Astrocyte (in vitro differentiated cells and primary cell): ENCODE measurements at regions not wholly inside any gene's neighbourhood (a gene's known extent, or its start where the extent isn't known, plus 50 kb on each side); places are given as distances from the start of the nearest gene placed in this dataset.

Experiments used
- DNase-seq: peaks from one replicate; pipeline ENCODE4 v3.0.0-alpha.2; 2010; ENCODE audit warnings: low read depth
- FAIRE-seq: peaks from 2 replicates; lab custom pipeline; 2011; peaks lifted over from hg19 to GRCh38; lab: Jason Lieb, UNC
- H2AFZ ChIP-seq: 2 replicates; pipeline ENCODE4 v1.6.0; 2012; ENCODE audit warnings: low read depth, low read length, inconsistent platforms
- H3K27ac ChIP-seq: 2 replicates; pipeline ENCODE4 v1.5.1; 2011; ENCODE audit warnings: low read depth, low read length, inconsistent platforms
- H3K27me3 ChIP-seq: 2 replicates; pipeline ENCODE4 v1.6.0; 2011; ENCODE audit warnings: low read length, inconsistent platforms; ENCODE audit not compliant: insufficient read depth
- H3K36me3 ChIP-seq: 2 replicates; pipeline ENCODE4 v1.5.1; 2011; ENCODE audit warnings: low read length, inconsistent platforms; ENCODE audit not compliant: insufficient read depth
- H3K4me1 ChIP-seq: 2 replicates; pipeline ENCODE4 v1.5.1; 2011; ENCODE audit warnings: low read length, inconsistent platforms; ENCODE audit not compliant: insufficient read depth
- H3K4me2 ChIP-seq: 2 replicates; pipeline ENCODE4 v1.6.0; 2012; ENCODE audit warnings: low read length, inconsistent platforms
- H3K4me3 ChIP-seq: 2 replicates; pipeline ENCODE4 v1.5.1; 2011; ENCODE audit warnings: low read depth, mild to moderate bottlenecking, low read length, inconsistent platforms; ENCODE audit not compliant: insufficient read depth
- H3K79me2 ChIP-seq: 2 replicates; pipeline ENCODE4 v1.6.0; 2012; ENCODE audit warnings: mild to moderate bottlenecking, low read length, inconsistent platforms; ENCODE audit not compliant: insufficient read depth
- H3K9ac ChIP-seq: 2 replicates; pipeline ENCODE4 v1.6.0; 2012; ENCODE audit warnings: mild to moderate bottlenecking, low read length, inconsistent platforms
- H3K9me3 ChIP-seq: 2 replicates; pipeline ENCODE4 v1.5.1; 2012; ENCODE audit warnings: low read depth, mild to moderate bottlenecking, low read length, inconsistent platforms; ENCODE audit not compliant: insufficient read depth
- H4K20me1 ChIP-seq: 2 replicates; pipeline ENCODE4 v1.6.0; 2012; ENCODE audit warnings: low read length, inconsistent platforms; ENCODE audit not compliant: insufficient read depth
- H3K27ac Mint-ChIP-seq: one replicate; pipeline ENCODE4 v1.8.0; 2021; ENCODE audit warnings: mild to moderate bottlenecking, mixed read lengths; ENCODE audit not compliant: unreplicated experiment
- H3K27me3 Mint-ChIP-seq: one replicate; pipeline ENCODE4 v1.8.0; 2021; ENCODE audit warnings: low read depth, mixed read lengths; ENCODE audit not compliant: unreplicated experiment
- H3K36me3 Mint-ChIP-seq: one replicate; pipeline ENCODE4 v1.8.0; 2021; ENCODE audit warnings: low read depth, mixed read lengths; ENCODE audit not compliant: unreplicated experiment
- H3K4me1 Mint-ChIP-seq: one replicate; pipeline ENCODE4 v1.8.0; 2021; ENCODE audit warnings: low read depth, mixed read lengths; ENCODE audit not compliant: unreplicated experiment
- H3K4me3 Mint-ChIP-seq: one replicate; pipeline ENCODE4 v1.8.0; 2021; ENCODE audit warnings: mild to moderate bottlenecking, moderate library complexity, mixed read lengths; ENCODE audit not compliant: unreplicated experiment
- H3K9me3 Mint-ChIP-seq: one replicate; pipeline ENCODE4 v1.8.0; 2021; ENCODE audit warnings: mild to moderate bottlenecking, mixed read lengths; ENCODE audit not compliant: unreplicated experiment
- CTCF ChIP-seq: IDR thresholded peaks from 2 replicates; pipeline ENCODE4 v1.5.1; 2011; ENCODE audit warnings: low read depth, mild to moderate bottlenecking, inconsistent platforms, low read length, moderate library complexity; ENCODE audit not compliant: insufficient read depth
- EZH2 ChIP-seq: IDR thresholded peaks from 2 replicates; pipeline ENCODE4 v1.6.1; 2012; ENCODE audit warnings: mild to moderate bottlenecking, low read length, inconsistent platforms; ENCODE audit not compliant: insufficient read depth

- H3K9me3 Mint-ChIP-seq, result no peaks in the 10 kb centered on the region
- Histone ChIP-seq H3K4me3 (no peak overlapping the region), H2AFZ (no peak overlapping the region), H3K4me2 (no peak overlapping the region), H3K9me3 (no peaks in the 10 kb centered on the region), H3K4me1 (no peaks in the 10 kb centered on the region), H3K79me2 (no peaks in the 10 kb centered on the region), H3K27me3 (no peaks in the 10 kb centered on the region), H3K36me3 (no peaks in the 10 kb centered on the region), H3K27ac (no peak overlapping the region), H4K20me1 (no peaks in the 10 kb centered on the region), H3K9ac (no peak overlapping the region)
- no peak for TF ChIP-seq EZH2
- no peak for TF ChIP-seq CTCF
- no peaks in the 10 kb centered on the region for H3K4me1 Mint-ChIP-seq
- H3K36me3 Mint-ChIP-seq, result no peaks in the 10 kb centered on the region
- H3K27me3 Mint-ChIP-seq, result no peaks in the 10 kb centered on the region
- no peak for DNase-seq
- H3K4me3 Mint-ChIP-seq, result no peak overlapping the region
- FAIRE-seq, result no peak
- no peak overlapping the region for H3K27ac Mint-ChIP-seq
These were observed 1955.4 kb upstream of the CDH6 start for GRCh38 chr5:29238115-29238514.

- DNase-seq (no peak), FAIRE-seq (no peak)
- Mint-ChIP-seq H3K4me1 (no peaks in the 10 kb centered on the region), H3K27me3 (no peaks in the 10 kb centered on the region), H3K27ac (no peak overlapping the region), H3K9me3 (no peaks in the 10 kb centered on the region), H3K36me3 (no peaks in the 10 kb centered on the region), H3K4me3 (no peak overlapping the region)
- H2AFZ ChIP-seq, result no peak overlapping the region
- H3K4me1 ChIP-seq, result no peaks in the 10 kb centered on the region
- H3K9ac ChIP-seq, result no peak overlapping the region
- no peaks in the 10 kb centered on the region for H3K79me2 ChIP-seq
- no peak overlapping the region for H3K4me3 ChIP-seq
- no peaks in the 10 kb centered on the region for H3K9me3 ChIP-seq
- no peak for TF ChIP-seq CTCF
- TF ChIP-seq EZH2, result no peak
- no peaks in the 10 kb centered on the region for H4K20me1 ChIP-seq
- no peak overlapping the region for H3K27ac ChIP-seq
- no peaks in the 10 kb centered on the region for H3K27me3 ChIP-seq
- no peaks in the 10 kb centered on the region for H3K36me3 ChIP-seq
- no peak overlapping the region for H3K4me2 ChIP-seq
These were observed 1962.3 kb upstream of the CDH6 start for GRCh38 chr5:29231154-29231553.

- H2AFZ ChIP-seq, result no peak overlapping the region
- Mint-ChIP-seq H3K4me3 (no peak overlapping the region), H3K27me3 (no peaks in the 10 kb centered on the region), H3K4me1 (no peaks in the 10 kb centered on the region), H3K27ac (no peak overlapping the region), H3K36me3 (no peaks in the 10 kb centered on the region), H3K9me3 (no peaks in the 10 kb centered on the region)
- H3K9me3 ChIP-seq, result no peaks in the 10 kb centered on the region
- no peaks in the 10 kb centered on the region for H3K36me3 ChIP-seq
- no peaks in the 10 kb centered on the region for H3K27me3 ChIP-seq
- H3K4me3 ChIP-seq, result no peak overlapping the region
- H3K4me1 ChIP-seq, result no peaks in the 10 kb centered on the region
- no peaks in the 10 kb centered on the region for H3K79me2 ChIP-seq
- no peak for FAIRE-seq
- H3K27ac ChIP-seq, result no peak overlapping the region
- H3K9ac ChIP-seq, result no peak overlapping the region
- no peak for TF ChIP-seq EZH2
- no peak for TF ChIP-seq CTCF
- no peak overlapping the region for H3K4me2 ChIP-seq
- no peak for DNase-seq
- H4K20me1 ChIP-seq, result no peaks in the 10 kb centered on the region
These were observed 1962.9 kb upstream of the CDH6 start for GRCh38 chr5:29230591-29230990.
